ENCODE measurements at regions not wholly inside any gene's neighbourhood (a gene's known extent, or its start where the extent isn't known, plus 50 kb on each side); places are given as distances from the start of the nearest gene placed in this dataset.

GRCh38 chr2:52749764-52750163, 1017.8 kb upstream of the CHAC2 start:
- H3K4me1 ChIP-seq, result no peaks in the 10 kb centered on the region
- WGBS, result 78% methylated on average over 3 of the region's 3 CpGs
- H3K9me3 ChIP-seq, result no peaks in the 10 kb centered on the region
- TF ChIP-seq CTCF (IDR thresholded peaks at IDR 0.05) (no peak), POLR2A (IDR thresholded peaks at IDR 0.05) (no peak), EP300 (IDR thresholded peaks at IDR 0.05) (no peak), POLR2AphosphoS5 (IDR thresholded peaks at IDR 0.05) (no peak)
- H3K4me3 ChIP-seq, result no peak overlapping the region
- H3K27ac ChIP-seq, result no peak overlapping the region
- DNase-seq (ENCODE audit: low spot score in 2 of 2), result no peak
- no peaks in the 10 kb centered on the region for H3K36me3 ChIP-seq
- no peaks in the 10 kb centered on the region for H3K27me3 ChIP-seq

GRCh38 chr2:52745144-52745543, 1022.5 kb upstream of the CHAC2 start:
- H3K4me1 ChIP-seq, result no peaks in the 10 kb centered on the region
- 88% methylated on average over 1 of the region's 1 CpG for WGBS
- H3K4me3 ChIP-seq, result no peak overlapping the region
- H3K27ac ChIP-seq, result no peak overlapping the region
- H3K27me3 ChIP-seq, result no peaks in the 10 kb centered on the region
- H3K9me3 ChIP-seq, result no peaks in the 10 kb centered on the region
- no peak for DNase-seq (ENCODE audit: low spot score in 2 of 2)
- no peaks in the 10 kb centered on the region for H3K36me3 ChIP-seq
- TF ChIP-seq POLR2A (IDR thresholded peaks at IDR 0.05) (no peak), POLR2AphosphoS5 (IDR thresholded peaks at IDR 0.05) (no peak), EP300 (IDR thresholded peaks at IDR 0.05) (no peak), CTCF (IDR thresholded peaks at IDR 0.05) (no peak)

- H3K36me3 ChIP-seq, result no peaks in the 10 kb centered on the region
- no peak overlapping the region for H3K4me3 ChIP-seq
- H3K9me3 ChIP-seq, result no peaks in the 10 kb centered on the region
- TF ChIP-seq EP300 (IDR thresholded peaks at IDR 0.05) (no peak), POLR2A (IDR thresholded peaks at IDR 0.05) (no peak), CTCF (IDR thresholded peaks at IDR 0.05) (no peak), POLR2AphosphoS5 (IDR thresholded peaks at IDR 0.05) (no peak)
- H3K27ac ChIP-seq, result no peak overlapping the region
- no peaks in the 10 kb centered on the region for H3K27me3 ChIP-seq
- DNase-seq (ENCODE audit: low spot score in 2 of 2), result no peak
- WGBS, result 73% methylated on average over 3 of the region's 3 CpGs
- H3K4me1 ChIP-seq, result no peaks in the 10 kb centered on the region
Observed at GRCh38 chr2:52732849-52733395, 1034.7 kb upstream of the CHAC2 start.

- no peak for DNase-seq (ENCODE audit: low spot score in 2 of 2)
- no peaks in the 10 kb centered on the region for H3K36me3 ChIP-seq
- no peak overlapping the region for H3K4me3 ChIP-seq
- H3K9me3 ChIP-seq, result no peaks in the 10 kb centered on the region
- H3K27me3 ChIP-seq, result no peaks in the 10 kb centered on the region
- H3K27ac ChIP-seq, result no peak overlapping the region
- TF ChIP-seq EP300 (IDR thresholded peaks at IDR 0.05), result no peak
- no peak for TF ChIP-seq POLR2A (IDR thresholded peaks at IDR 0.05)
- no peak for TF ChIP-seq POLR2AphosphoS5 (IDR thresholded peaks at IDR 0.05)
- TF ChIP-seq CTCF (IDR thresholded peaks at IDR 0.05), result no peak
- no peaks in the 10 kb centered on the region for H3K4me1 ChIP-seq
Observed at GRCh38 chr2:52724585-52724984, 1043.0 kb upstream of the CHAC2 start.

GRCh38 chr2:52717836-52718235, 1049.8 kb upstream of the CHAC2 start:
- 69% methylated on average over 3 of the region's 3 CpGs for WGBS
- Histone ChIP-seq H3K9me3 (no peaks in the 10 kb centered on the region), H3K27ac (no peak overlapping the region), H3K36me3 (no peaks in the 10 kb centered on the region), H3K4me1 (no peaks in the 10 kb centered on the region), H3K4me3 (no peak overlapping the region), H3K27me3 (no peaks in the 10 kb centered on the region)
- TF ChIP-seq EP300 (IDR thresholded peaks at IDR 0.05) (no peak), POLR2AphosphoS5 (IDR thresholded peaks at IDR 0.05) (no peak), CTCF (IDR thresholded peaks at IDR 0.05) (no peak), POLR2A (IDR thresholded peaks at IDR 0.05) (no peak)
- no peak for DNase-seq (ENCODE audit: low spot score in 2 of 2)

Data from suprapubic skin (tissue), 4 donors.